D721Med (cell line): ENCODE measurements at regions not wholly inside any gene's neighbourhood (a gene's known extent, or its start where the extent isn't known, plus 50 kb on each side); places are given as distances from the start of the nearest gene placed in this dataset.

Experiments used
- DNase-seq: peaks from one replicate; pipeline ENCODE4 v3.0.0; 2011; ENCODE audit warnings: low spot score; ENCODE audit not compliant: insufficient read length
- FAIRE-seq: peaks from 2 replicates; lab custom pipeline; 2011; peaks lifted over from hg19 to GRCh38; lab: Jason Lieb, UNC
- TF ChIP-seq, protein P1 (sequence below): IDR thresholded peaks from 2 replicates; pipeline ENCODE4 v1.5.1; 2012; ENCODE audit warnings: mild to moderate bottlenecking, control low read depth; ENCODE audit not compliant: insufficient read depth; ENCODE audit errors: missing control alignments

DNA sequence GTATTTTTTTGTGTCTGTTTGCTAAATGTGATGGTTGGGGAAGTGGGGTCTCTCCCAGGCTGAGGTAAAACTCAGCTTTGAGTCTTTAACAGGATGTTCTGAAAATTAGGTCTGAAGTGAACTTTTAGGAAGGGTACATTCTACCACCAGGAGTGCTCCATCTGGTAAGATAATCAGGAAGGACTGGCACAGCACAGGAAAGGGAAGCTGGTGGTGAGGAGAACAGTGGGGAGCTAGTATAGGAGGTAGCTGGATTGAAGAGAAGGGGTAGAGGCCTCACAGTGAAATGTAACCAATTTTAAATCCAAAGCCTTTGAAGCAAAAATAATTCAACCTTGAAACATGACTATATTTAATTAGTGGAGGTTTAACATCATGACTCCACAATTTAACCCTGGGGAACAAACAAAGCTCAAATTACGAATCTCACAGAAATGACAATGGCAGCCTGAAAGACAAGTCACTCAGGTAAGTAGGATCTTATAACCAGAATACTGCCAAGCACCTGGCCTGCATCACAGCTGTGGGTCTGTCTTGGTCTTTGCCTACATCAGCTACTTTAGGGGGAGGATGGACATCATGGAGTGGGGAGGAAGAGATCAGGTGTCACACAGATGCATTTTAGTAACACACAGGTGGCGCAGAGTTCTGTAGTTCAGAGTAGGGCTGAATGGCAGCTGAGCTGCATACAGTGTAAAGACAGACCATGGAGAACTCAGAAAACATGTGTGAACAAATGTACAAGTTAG lies 445.3 kb downstream of the DMRT2 start:
- TF ChIP-seq, protein P1, sequence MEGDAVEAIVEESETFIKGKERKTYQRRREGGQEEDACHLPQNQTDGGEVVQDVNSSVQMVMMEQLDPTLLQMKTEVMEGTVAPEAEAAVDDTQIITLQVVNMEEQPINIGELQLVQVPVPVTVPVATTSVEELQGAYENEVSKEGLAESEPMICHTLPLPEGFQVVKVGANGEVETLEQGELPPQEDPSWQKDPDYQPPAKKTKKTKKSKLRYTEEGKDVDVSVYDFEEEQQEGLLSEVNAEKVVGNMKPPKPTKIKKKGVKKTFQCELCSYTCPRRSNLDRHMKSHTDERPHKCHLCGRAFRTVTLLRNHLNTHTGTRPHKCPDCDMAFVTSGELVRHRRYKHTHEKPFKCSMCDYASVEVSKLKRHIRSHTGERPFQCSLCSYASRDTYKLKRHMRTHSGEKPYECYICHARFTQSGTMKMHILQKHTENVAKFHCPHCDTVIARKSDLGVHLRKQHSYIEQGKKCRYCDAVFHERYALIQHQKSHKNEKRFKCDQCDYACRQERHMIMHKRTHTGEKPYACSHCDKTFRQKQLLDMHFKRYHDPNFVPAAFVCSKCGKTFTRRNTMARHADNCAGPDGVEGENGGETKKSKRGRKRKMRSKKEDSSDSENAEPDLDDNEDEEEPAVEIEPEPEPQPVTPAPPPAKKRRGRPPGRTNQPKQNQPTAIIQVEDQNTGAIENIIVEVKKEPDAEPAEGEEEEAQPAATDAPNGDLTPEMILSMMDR, result no peak
- FAIRE-seq (no peak), DNase-seq (no peak)

DNA sequence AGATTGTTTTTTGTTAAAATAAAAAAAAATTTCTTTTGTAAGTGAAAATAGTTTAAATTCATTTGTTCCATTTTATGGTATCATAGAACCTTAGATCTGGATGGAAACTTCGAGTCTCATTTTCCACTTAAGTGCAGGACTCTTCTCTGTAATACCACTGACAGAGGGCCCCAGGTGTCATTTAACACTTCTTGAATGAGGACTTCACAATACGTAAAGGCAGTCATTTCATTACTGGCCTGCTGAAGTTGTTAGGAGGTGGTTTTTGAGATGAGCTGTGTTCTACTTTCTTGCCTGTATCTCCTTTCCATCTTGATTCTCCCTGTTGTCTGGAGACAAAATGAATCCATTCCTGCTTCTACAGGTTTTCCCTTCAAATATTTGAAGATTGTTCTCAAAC lies 455.3 kb downstream of the DMRT2 start:
- FAIRE-seq, result no peak
- DNase-seq, result no peak
- TF ChIP-seq, protein P1, result no peak

DNA sequence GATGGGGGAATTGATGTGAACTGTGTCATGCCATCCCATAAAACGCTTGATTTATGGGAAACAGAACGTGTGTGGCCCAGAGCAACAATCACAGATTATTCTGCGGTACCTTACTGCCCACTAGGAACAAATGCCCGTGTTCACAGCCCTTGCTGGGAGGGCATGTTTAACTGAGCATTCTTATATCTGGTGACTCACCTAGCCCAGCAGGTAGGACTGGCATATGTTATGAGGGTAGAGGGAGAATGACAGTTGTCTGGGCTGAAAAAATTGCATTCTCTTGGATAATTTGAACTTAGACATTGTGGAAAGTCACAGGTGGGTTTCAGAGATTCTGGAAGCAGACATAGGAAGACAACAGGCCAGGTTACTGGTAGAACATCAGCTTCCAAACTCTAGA lies 460.6 kb downstream of the DMRT2 start:
- FAIRE-seq (no peak), DNase-seq (no peak)
- TF ChIP-seq, protein P1, result no peak

DNA sequence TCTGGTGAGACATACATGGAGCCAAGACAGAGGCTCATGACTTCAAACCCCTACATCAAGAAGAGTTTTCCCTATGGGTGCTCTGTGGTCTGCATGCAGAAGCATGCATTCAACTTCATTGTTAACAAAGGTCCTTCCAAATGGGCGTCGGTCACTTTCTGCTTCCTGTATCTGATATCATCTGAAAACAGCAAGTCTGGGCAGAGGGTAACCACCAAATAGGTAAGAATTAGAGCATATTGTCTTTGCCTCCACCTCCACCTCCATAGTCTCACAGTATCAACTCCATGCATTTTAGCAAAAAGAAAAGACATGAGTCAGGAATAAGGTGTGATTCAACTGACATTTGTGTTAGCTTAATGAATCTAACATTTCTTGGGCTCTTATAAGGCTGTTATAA lies 462.9 kb downstream of the DMRT2 start:
- DNase-seq (no peak), FAIRE-seq (no peak)
- TF ChIP-seq, protein P1, result no peak

DNA sequence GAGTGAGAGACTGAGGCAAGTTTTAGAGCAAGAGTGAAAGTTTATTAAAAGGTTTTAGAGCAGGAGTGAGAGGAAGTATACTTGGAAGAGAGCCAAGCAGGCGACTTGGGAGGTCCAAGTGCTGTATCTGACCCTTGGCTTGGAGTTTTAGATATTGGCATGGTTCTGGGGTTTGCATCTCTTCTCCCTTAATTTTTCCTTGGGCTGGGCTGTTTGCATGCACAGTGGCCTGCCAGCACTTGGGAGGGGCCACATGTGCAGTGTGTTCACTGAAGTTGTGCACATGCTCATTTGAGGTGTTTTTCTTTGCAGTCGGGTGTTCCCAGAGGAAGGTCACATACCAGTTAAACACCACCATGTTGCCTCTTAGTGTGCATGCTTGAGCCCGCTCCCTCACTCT lies 464.1 kb downstream of the DMRT2 start:
- TF ChIP-seq, protein P1, result no peak
- FAIRE-seq, result no peak
- no peak for DNase-seq

DNA sequence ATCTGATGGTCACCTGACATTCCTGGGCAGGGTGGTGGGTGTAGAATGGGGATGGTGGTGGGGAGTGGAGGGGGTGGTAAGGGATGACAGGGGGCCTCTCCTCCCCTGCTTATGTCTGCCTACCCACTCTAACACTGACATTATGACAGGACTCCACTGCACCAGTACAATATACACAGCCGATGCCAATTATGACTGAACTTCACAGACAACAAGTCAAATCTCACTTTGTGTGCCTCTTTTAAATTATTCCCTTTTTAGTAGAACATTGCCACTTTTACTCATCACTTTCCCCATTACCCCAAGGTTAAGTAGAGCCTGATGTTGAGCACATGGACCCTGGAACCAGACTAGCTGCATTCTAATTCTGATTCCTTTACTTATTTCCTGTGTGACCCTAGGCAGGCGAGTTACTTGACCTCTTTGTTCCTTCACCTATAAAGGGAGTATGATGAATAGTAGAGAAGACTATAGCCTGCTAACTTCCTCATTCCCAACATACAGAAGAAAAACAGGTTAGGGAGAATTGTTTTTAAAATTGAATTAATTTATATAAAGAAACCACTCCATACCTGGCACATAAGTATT lies 464.7 kb downstream of the DMRT2 start:
- FAIRE-seq, result no peak
- TF ChIP-seq, protein P1, result no peak
- DNase-seq, result no peak

DNA sequence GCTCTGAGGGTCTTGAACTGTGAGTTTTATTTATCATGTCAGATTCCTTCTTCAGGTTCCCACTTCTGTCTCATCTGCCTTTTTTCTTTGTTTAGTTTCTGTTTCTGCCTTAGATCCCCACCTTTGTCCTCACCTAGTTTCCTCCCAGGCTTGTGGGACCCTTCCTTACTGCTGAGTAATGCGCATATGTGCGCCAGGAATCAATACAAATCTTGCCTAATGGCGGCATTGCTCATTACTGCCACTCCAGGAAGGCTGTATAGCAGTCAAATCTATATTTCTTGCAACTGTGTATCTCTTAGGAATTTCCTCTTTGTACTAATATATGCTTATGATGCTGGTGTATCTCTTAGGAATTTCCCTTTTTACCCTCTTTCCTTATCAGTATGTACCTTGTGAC lies 465.4 kb downstream of the DMRT2 start:
- DNase-seq, result no peak
- TF ChIP-seq, protein P1, result no peak
- FAIRE-seq, result no peak
